NCI-H510A treated with DMSO at 0.1 percent for 48 hours (cell line): ENCODE measurements at regions not wholly inside any gene's neighbourhood (a gene's known extent, or its start where the extent isn't known, plus 50 kb on each side); places are given as distances from the start of the nearest gene placed in this dataset.

Experiments
- DNase-seq: peaks from one replicate; lab custom pipeline; 2025; lab: John Stamatoyannopoulos, UW

- no peak for DNase-seq
Measured at GRCh38 chr14:31944256-31945073, 132.6 kb upstream of the ARHGAP5 start.

DNA sequence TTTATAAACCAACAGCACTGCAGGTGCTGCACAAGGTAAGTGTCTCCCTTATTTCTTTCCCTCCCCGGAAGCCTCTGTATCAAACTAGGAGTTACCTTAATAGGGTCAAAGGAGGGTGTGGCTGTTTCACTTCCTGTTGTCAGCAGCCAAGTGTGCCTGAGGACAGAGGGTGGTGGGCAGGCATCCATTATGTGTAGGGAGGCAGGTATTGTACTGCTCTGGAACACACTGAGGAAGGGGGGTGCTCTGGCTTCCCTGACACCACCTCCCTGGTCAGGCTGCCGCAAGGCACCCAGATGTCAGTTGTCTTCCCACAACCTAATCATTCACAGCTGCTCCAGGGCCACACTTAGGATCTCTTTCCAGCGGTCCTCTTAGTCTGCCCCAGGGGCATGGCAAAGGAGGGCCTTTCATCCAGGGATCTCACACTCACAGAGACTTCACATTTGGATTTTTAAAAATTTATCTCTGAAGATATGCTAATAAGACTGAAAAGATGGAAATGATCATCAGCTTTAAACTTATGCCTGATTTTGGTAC lies 132.0 kb upstream of the ARHGAP5 start:
- peak; percentile 11 for DNase-seq

GRCh38 chr14:31945701-31946100 lies 131.4 kb upstream of the ARHGAP5 start:
- DNase-seq = no peak

- no peak for DNase-seq
Measured at GRCh38 chr14:31947076-31947475, 130.0 kb upstream of the ARHGAP5 start.

DNA sequence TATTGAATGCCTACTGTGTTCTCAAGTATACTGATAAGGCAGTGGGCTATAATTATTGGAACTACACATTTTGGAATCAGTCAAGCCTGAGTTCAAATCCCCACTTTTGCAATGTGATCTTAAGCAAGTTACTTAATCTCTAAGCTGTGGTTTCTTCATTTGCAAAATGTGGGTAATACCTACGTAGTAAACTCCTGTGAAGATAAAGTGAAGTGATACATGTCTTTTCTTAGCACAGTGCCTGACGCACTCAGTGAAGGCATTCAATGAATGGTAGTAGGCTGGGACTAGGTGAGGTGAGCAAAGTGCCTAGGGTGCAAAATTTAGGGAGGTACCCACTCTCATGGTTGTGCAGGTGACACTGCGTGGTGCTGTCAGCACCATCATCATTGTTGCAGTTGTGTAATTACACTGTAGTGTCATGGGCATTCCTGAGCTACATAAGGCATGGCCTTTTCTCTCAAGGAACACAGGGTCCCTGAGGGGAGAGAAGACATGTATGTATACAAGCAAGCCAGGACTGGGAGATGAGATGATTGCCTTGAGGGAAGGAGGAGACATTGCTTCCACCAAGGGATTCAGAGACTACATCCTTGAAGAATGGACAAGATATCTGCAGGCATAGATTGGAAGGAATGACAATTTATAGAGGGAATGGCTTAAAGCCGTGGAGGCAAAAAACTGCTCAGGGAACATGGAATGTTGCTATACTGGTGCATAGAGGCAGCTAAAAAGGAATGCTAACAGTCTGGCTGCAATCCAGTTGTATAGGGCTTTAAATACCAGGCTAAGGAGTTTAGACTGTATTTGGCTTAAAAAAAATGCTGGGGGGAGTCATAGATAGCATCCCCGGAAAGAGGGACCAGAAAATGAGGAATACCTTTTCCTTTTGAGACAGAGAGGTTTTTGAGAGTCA lies 129.2 kb upstream of the ARHGAP5 start:
- DNase-seq = no peak

GRCh38 chr14:31949709-31950108 lies 127.4 kb upstream of the ARHGAP5 start:
- DNase-seq = no peak

DNA sequence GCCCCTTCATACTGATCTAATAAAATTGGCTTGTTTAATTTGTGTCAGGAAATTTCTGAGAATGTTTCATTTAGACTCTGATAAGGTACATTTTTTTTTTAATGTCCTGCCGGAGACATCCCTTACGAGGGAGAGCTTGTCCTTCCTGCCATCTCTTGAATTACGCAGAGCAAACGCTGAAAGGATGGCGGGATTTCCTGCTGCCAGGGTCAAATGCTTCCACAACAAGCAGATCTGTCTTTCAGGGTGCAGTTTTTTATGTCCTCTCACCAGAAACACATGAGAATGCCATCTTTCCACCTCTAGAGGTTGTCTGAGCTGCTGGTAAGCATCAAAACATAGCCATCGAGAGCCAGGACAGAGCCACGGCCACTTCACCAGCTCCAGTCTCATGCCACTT lies 126.8 kb upstream of the ARHGAP5 start:
- DNase-seq = no peak

- peak; percentile 79 for DNase-seq
Measured at GRCh38 chr14:31950764-31951637, 126.1 kb upstream of the ARHGAP5 start.

DNA sequence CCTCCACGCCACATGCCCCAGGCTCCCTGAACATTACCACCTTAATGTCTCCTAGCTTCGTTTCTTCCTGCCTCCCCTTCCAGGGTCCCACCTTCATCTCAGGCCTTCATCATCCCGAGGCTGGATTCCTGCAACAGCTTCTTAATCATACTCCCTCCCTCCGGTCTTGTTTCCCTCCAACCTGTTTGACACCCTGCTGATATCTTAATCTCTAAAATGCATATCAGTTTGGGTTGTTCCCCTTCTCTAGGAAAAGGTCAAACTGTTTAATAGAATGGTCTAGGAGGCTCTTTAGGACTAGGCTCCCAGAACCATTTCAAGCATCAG lies 125.5 kb upstream of the ARHGAP5 start:
- no peak for DNase-seq

DNA sequence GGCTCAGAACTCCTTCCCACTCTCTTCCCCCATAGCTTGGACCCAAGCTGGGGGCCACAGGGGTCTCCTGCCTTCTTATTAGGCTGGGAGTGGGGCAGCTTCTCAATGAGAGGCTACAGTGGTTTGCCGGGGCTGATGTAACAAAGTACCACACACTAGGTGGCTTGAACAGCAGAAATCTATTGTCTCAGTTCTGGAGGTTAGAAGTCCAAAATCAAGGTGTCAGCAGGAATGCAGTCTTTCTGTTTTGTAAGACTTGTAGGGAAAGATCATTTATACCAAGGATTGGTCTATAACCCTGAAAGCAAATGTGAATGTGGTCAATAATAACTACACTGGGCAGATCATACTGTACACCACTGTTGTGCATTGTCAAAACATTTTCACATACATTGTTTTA lies 124.5 kb upstream of the ARHGAP5 start:
- no peak for DNase-seq

GRCh38 chr14:31953210-31953609 lies 123.9 kb upstream of the ARHGAP5 start:
- no peak for DNase-seq

DNA sequence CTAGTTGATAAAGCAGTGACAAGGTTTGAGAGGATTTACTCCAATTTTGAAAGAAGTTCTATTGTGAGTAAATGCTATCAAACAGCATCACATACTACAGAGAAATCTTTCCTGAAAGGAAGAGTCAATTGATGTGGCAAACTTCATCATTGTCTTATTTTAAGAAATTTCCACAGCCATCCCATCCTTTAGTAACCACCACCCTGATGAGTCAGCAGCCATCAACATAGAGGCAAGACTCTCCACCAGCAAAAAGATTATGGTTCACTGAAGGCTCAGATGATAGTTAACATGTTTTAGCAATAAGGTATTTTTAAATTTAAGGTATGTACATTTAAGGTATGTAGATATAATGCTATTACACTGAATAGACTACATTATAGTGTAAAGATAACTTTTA lies 122.1 kb upstream of the ARHGAP5 start:
- DNase-seq = no peak

DNA sequence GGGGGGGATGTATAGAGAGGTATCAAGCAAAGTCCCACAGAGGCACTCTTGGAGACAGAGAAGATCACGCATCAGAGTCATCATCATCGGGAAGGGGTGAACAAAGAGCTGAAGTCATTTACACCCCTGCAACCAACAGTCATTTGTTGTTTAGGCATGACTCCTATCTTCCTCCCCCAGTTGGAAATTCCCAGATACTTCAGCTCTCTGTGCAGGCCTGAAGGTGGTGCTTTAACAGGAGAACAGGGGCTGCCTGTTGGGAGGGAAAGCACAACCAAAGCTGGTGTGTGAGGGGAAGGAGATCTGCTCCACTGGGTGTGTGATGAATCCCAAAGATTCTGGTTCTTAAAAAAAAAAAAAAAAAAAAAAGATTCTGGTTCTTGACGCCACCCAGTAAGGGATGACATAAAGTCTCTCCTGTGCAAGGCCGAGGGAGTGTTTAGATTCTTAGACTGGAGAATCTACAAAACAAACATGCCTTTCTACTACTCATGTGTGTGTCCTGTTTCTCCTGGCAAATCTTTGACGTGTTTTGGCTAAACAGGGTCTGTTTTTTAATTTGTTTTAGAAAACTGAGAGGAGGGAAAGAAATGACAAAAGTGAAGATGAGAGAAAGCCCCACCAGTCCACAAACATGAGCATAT lies 121.0 kb upstream of the ARHGAP5 start:
- DNase-seq = no peak

DNA sequence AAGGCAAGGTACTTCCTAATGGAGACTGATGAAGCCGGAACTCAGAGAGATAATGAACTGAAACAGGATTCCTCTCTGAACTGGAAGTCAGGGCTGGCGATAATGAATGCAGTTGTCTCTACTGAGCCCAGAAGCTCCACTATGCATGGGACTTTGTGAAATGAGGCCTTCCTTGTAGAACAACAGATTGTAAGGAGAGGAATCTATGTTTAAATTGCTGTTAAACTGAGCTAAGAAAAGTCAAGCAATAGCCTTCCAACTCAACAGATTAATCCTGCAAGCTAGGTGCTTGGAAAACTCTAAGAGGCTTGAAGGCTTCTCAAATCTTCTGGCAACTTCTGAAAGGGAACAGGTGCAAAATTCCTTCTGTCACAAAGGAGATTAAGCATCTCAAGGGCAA lies 119.5 kb upstream of the ARHGAP5 start:
- no peak for DNase-seq

- DNase-seq = no peak
Measured at GRCh38 chr14:31960039-31960438, 117.1 kb upstream of the ARHGAP5 start.

GRCh38 chr14:31961896-31962295 lies 115.2 kb upstream of the ARHGAP5 start:
- no peak for DNase-seq

GRCh38 chr14:31962920-31963319 lies 114.2 kb upstream of the ARHGAP5 start:
- DNase-seq = no peak

- DNase-seq = no peak
Measured at GRCh38 chr14:31963587-31963986, 113.5 kb upstream of the ARHGAP5 start.

- DNase-seq = no peak
Measured at GRCh38 chr14:31964490-31964889, 112.6 kb upstream of the ARHGAP5 start.

GRCh38 chr14:31965071-31965734 lies 111.9 kb upstream of the ARHGAP5 start:
- DNase-seq = no peak
